ENCODE measurements at regions not wholly inside any gene's neighbourhood (a gene's known extent, or its start where the extent isn't known, plus 50 kb on each side); places are given as distances from the start of the nearest gene placed in this dataset.
"Not testable (repeated sequence)": the region's sequence is repeated elsewhere in the genome, so short reads cannot be mapped to it uniquely, and the experiment has no call there.

GRCh38 chr3:16077681-16078080, 96.8 kb upstream of the GALNT15 start:
- WGBS (ENCODE audit: insufficient coverage) = 73% methylated on average over 5 of the region's 8 CpGs
- POLR2A ChIA-PET, H3K4me3 Mint-ChIP-seq: not testable (repeated sequence)

GRCh38 chr3:16079519-16079918, 95.0 kb upstream of the GALNT15 start:
- no peak for DNase-seq
- no peaks in the 10 kb centered on the region for H3K9me3 ChIP-seq
- WGBS (ENCODE audit: insufficient coverage) = no CpG with 5 or more reads among the region's 2 CpGs
- no peaks in the 10 kb centered on the region for H3K36me3 ChIP-seq (ENCODE audit: control insufficient read depth in 2 of 2, extremely low read depth in 1 of 2, insufficient read depth in 1 of 2, low read length in 1 of 2)
- Mint-ChIP-seq H3K4me1 (no peaks in the 10 kb centered on the region), H3K4me3 (no peak overlapping the region), H3K36me3 (no peaks in the 10 kb centered on the region), H3K9me3 (peaks cover 17 to 24% (median 22%) of the 10 kb centered on the region in 3 donors), H3K27ac (no peak overlapping the region), H3K27me3 (peaks cover 0 to 3% of the 10 kb centered on the region in 2 donors)
- ChIA-PET CTCF (no interaction called here), POLR2A (no interaction called here)
- H3K27me3 ChIP-seq (replicated peaks in 1 of 2; ENCODE audit: control insufficient read depth in 2 of 2, extremely low read depth in 1 of 2, insufficient read depth in 2 of 2, low read length in 1 of 2) = peaks cover 0 to 7% of the 10 kb centered on the region in 2 experiments
- no peak overlapping the region for H3K27ac ChIP-seq (ENCODE audit: low read length)
- no peaks in the 10 kb centered on the region for H3K4me1 ChIP-seq (ENCODE audit: control insufficient read depth in 1 of 2, extremely low read depth in 1 of 2, insufficient read depth in 2 of 2, low read length in 2 of 2)
- no peak for ATAC-seq (replicated peaks in 1 of 4)
- no peak overlapping the region for H3K4me3 ChIP-seq (ENCODE audit: control insufficient read depth in 1 of 2, extremely low read depth in 1 of 2, low read length in 1 of 2)

More at GRCh38 chr3:16077681-16078080, 96.8 kb upstream of the GALNT15 start:
- H3K36me3 Mint-ChIP-seq; ATAC-seq (replicated peaks in 1 of 4); CTCF ChIA-PET; H3K4me1 ChIP-seq (ENCODE audit: control insufficient read depth in 1 of 2, extremely low read depth in 1 of 2, insufficient read depth in 2 of 2, low read length in 2 of 2); H3K9me3 ChIP-seq; H3K4me1 Mint-ChIP-seq; H3K27ac ChIP-seq (ENCODE audit: low read length); H3K27me3 ChIP-seq (replicated peaks in 1 of 2; ENCODE audit: control insufficient read depth in 2 of 2, extremely low read depth in 1 of 2, insufficient read depth in 2 of 2, low read length in 1 of 2); H3K4me3 ChIP-seq (ENCODE audit: control insufficient read depth in 1 of 2, extremely low read depth in 1 of 2, low read length in 1 of 2); H3K27me3 Mint-ChIP-seq; H3K36me3 ChIP-seq (ENCODE audit: control insufficient read depth in 2 of 2, extremely low read depth in 1 of 2, insufficient read depth in 1 of 2, low read length in 1 of 2); H3K27ac Mint-ChIP-seq; DNase-seq: not testable (repeated sequence)
- H3K9me3 Mint-ChIP-seq = peaks cover 14 to 17% (median 16%) of the 10 kb centered on the region in 3 donors

- no peaks in the 10 kb centered on the region for H3K36me3 ChIP-seq (ENCODE audit: control insufficient read depth in 2 of 2, extremely low read depth in 1 of 2, insufficient read depth in 1 of 2, low read length in 1 of 2)
- ChIA-PET POLR2A (no interaction called here), CTCF (no interaction called here)
- peaks cover 6% of the 10 kb centered on the region in 2 donors for H3K27me3 Mint-ChIP-seq
- peaks cover 0 to 16% of the 10 kb centered on the region in 2 experiments for H3K27me3 ChIP-seq (replicated peaks in 1 of 2; ENCODE audit: control insufficient read depth in 2 of 2, extremely low read depth in 1 of 2, insufficient read depth in 2 of 2, low read length in 1 of 2)
- no peak overlapping the region for H3K4me3 Mint-ChIP-seq
- no peak overlapping the region for H3K27ac Mint-ChIP-seq
- H3K36me3 Mint-ChIP-seq = no peaks in the 10 kb centered on the region
- peaks cover 15 to 24% (median 22%) of the 10 kb centered on the region in 3 donors for H3K9me3 Mint-ChIP-seq
- no peak overlapping the region for H3K4me3 ChIP-seq (ENCODE audit: control insufficient read depth in 1 of 2, extremely low read depth in 1 of 2, low read length in 1 of 2)
- H3K27ac ChIP-seq (ENCODE audit: low read length) = no peak overlapping the region
- no peaks in the 10 kb centered on the region for H3K9me3 ChIP-seq
- DNase-seq (no peak), ATAC-seq (replicated peaks in 1 of 4) (no peak)
- H3K4me1 Mint-ChIP-seq = no peaks in the 10 kb centered on the region
- WGBS (ENCODE audit: insufficient coverage) = 63% methylated on average over 1 of the region's 3 CpGs
- H3K4me1 ChIP-seq (ENCODE audit: control insufficient read depth in 1 of 2, extremely low read depth in 1 of 2, insufficient read depth in 2 of 2, low read length in 2 of 2) = no peaks in the 10 kb centered on the region
Observed at GRCh38 chr3:16081661-16082060, 92.8 kb upstream of the GALNT15 start.

GRCh38 chr3:16084887-16085286, 89.6 kb upstream of the GALNT15 start:
- WGBS (ENCODE audit: insufficient coverage) = no CpG with 5 or more reads among the region's 4 CpGs
- no peak overlapping the region for H3K27ac ChIP-seq (ENCODE audit: low read length)
- no peak overlapping the region for H3K27ac Mint-ChIP-seq
- no peak overlapping the region for H3K4me3 Mint-ChIP-seq
- H3K27me3 ChIP-seq (replicated peaks in 1 of 2; ENCODE audit: control insufficient read depth in 2 of 2, extremely low read depth in 1 of 2, insufficient read depth in 2 of 2, low read length in 1 of 2) = peaks cover 0 to 17% of the 10 kb centered on the region in 2 experiments
- peaks cover 11 to 24% (median 15%) of the 10 kb centered on the region in 3 donors for H3K9me3 Mint-ChIP-seq
- no peaks in the 10 kb centered on the region for H3K9me3 ChIP-seq
- no peak for ATAC-seq (replicated peaks in 1 of 4)
- H3K4me1 ChIP-seq (ENCODE audit: control insufficient read depth in 1 of 2, extremely low read depth in 1 of 2, insufficient read depth in 2 of 2, low read length in 2 of 2) = no peaks in the 10 kb centered on the region
- H3K36me3 Mint-ChIP-seq = no peaks in the 10 kb centered on the region
- no peaks in the 10 kb centered on the region for H3K36me3 ChIP-seq (ENCODE audit: control insufficient read depth in 2 of 2, extremely low read depth in 1 of 2, insufficient read depth in 1 of 2, low read length in 1 of 2)
- ChIA-PET CTCF (interaction anchor here in 1 of 2 donors (0.6 kb wide), 1 partner anchor 36 kb away, joined by 4 read pairs; no protein-coding TSS in a partner anchor), POLR2A (no interaction called here)
- no peaks in the 10 kb centered on the region for H3K4me1 Mint-ChIP-seq
- H3K4me3 ChIP-seq (ENCODE audit: control insufficient read depth in 1 of 2, extremely low read depth in 1 of 2, low read length in 1 of 2) = no peak overlapping the region
- no peak for DNase-seq
- peaks cover 3 to 6% of the 10 kb centered on the region in 2 donors for H3K27me3 Mint-ChIP-seq

GRCh38 chr3:16085410-16085809, 89.1 kb upstream of the GALNT15 start:
- ChIA-PET CTCF (no interaction called here), POLR2A (no interaction called here)
- Mint-ChIP-seq H3K9me3 (peaks cover 11 to 24% (median 15%) of the 10 kb centered on the region in 3 donors), H3K36me3 (no peaks in the 10 kb centered on the region), H3K27me3 (peaks cover 3 to 6% of the 10 kb centered on the region in 2 donors), H3K27ac (no peak overlapping the region), H3K4me1 (no peaks in the 10 kb centered on the region), H3K4me3 (no peak overlapping the region)
- H3K27me3 ChIP-seq (replicated peaks in 1 of 2; ENCODE audit: control insufficient read depth in 2 of 2, extremely low read depth in 1 of 2, insufficient read depth in 2 of 2, low read length in 1 of 2) = peaks cover 0 to 17% of the 10 kb centered on the region in 2 experiments
- no peak overlapping the region for H3K27ac ChIP-seq (ENCODE audit: low read length)
- no peak for ATAC-seq (replicated peaks in 1 of 4)
- H3K4me1 ChIP-seq (ENCODE audit: control insufficient read depth in 1 of 2, extremely low read depth in 1 of 2, insufficient read depth in 2 of 2, low read length in 2 of 2) = no peaks in the 10 kb centered on the region
- DNase-seq = no peak
- H3K9me3 ChIP-seq = no peaks in the 10 kb centered on the region
- no peaks in the 10 kb centered on the region for H3K36me3 ChIP-seq (ENCODE audit: control insufficient read depth in 2 of 2, extremely low read depth in 1 of 2, insufficient read depth in 1 of 2, low read length in 1 of 2)
- H3K4me3 ChIP-seq (ENCODE audit: control insufficient read depth in 1 of 2, extremely low read depth in 1 of 2, low read length in 1 of 2) = no peak overlapping the region
- 64% methylated on average over 4 of the region's 4 CpGs for WGBS (ENCODE audit: insufficient coverage)

- 87% methylated on average over 13 of the region's 13 CpGs for WGBS (ENCODE audit: insufficient coverage)
- Mint-ChIP-seq H3K4me1 (no peaks in the 10 kb centered on the region), H3K36me3 (no peaks in the 10 kb centered on the region), H3K4me3 (no peak overlapping the region), H3K9me3 (peaks cover 10 to 18% (median 15%) of the 10 kb centered on the region in 3 donors), H3K27me3 (peaks cover 3 to 6% of the 10 kb centered on the region in 2 donors), H3K27ac (no peak overlapping the region)
- no peak overlapping the region for H3K4me3 ChIP-seq (ENCODE audit: control insufficient read depth in 1 of 2, extremely low read depth in 1 of 2, low read length in 1 of 2)
- ChIA-PET POLR2A (no interaction called here), CTCF (no interaction called here)
- H3K9me3 ChIP-seq = no peaks in the 10 kb centered on the region
- DNase-seq (no peak), ATAC-seq (replicated peaks in 1 of 4) (no peak)
- no peaks in the 10 kb centered on the region for H3K36me3 ChIP-seq (ENCODE audit: control insufficient read depth in 2 of 2, extremely low read depth in 1 of 2, insufficient read depth in 1 of 2, low read length in 1 of 2)
- peaks cover 0 to 19% of the 10 kb centered on the region in 2 experiments for H3K27me3 ChIP-seq (replicated peaks in 1 of 2; ENCODE audit: control insufficient read depth in 2 of 2, extremely low read depth in 1 of 2, insufficient read depth in 2 of 2, low read length in 1 of 2)
- H3K27ac ChIP-seq (ENCODE audit: low read length) = no peak overlapping the region
- no peaks in the 10 kb centered on the region for H3K4me1 ChIP-seq (ENCODE audit: control insufficient read depth in 1 of 2, extremely low read depth in 1 of 2, insufficient read depth in 2 of 2, low read length in 2 of 2)
Observed at GRCh38 chr3:16085884-16086608, 88.4 kb upstream of the GALNT15 start.

Measured in T-cell (primary cell).